ENCODE measurements at regions not wholly inside any gene's neighbourhood (a gene's known extent, or its start where the extent isn't known, plus 50 kb on each side); places are given as distances from the start of the nearest gene placed in this dataset.

- TF ChIP-seq ZNF432 (CRISPR knock-in tag; IDR thresholded peaks at IDR 0.05; ENCODE audit: borderline replicate concordance): no peak
Observed at GRCh38 chr4:75195111-75195510, 262.2 kb downstream of the PARM1 start (continued).

GRCh38 chr4:75194180-75194579 lies 261.3 kb downstream of the PARM1 start:
- no peak overlapping the region for H3K4me2 ChIP-seq (ENCODE audit: low read depth, low read length)
- in situ Hi-C loops (cut with HindIII; ENCODE audit: extremely low pct_ligation_motif_present, low pct_unique_long_range_greater_than_20kb): no loop called here
- FAIRE-seq (no peak), ATAC-seq (no peak), DNase-seq (ENCODE audit: low spot score) (no peak)
- no peak overlapping the region for H3K4me3 ChIP-seq (replicated peaks in 1 of 3; ENCODE audit: insufficient read depth in 1 of 3, low read depth in 2 of 3, low read length in 3 of 3)
- H3K27me3 ChIP-seq (ENCODE audit: control insufficient read depth in 1 of 2, insufficient read depth in 2 of 2, low read length in 2 of 2): 0 out of 5 replicates have a peak, but pooled peaks cover 0 to 2% of the 10 kb centered on the region in 2 experiments
- intact Hi-C loops (cut with micrococcal nuclease; ENCODE audit: unreplicated experiment): no loop called here
- no TSS peak for BruUV-seq (replicated peaks)
- no peaks in the 10 kb centered on the region for H4K20me1 ChIP-seq (ENCODE audit: insufficient read depth, low read length)
- no peak overlapping the region for H2AFZ ChIP-seq (ENCODE audit: low read length)
- H3K36me3 ChIP-seq (replicated peaks in 1 of 2; ENCODE audit: control insufficient read depth in 1 of 2, insufficient read depth in 2 of 2, low read length in 2 of 2): no peaks in the 10 kb centered on the region
- no peak overlapping the region for H3K9ac ChIP-seq (ENCODE audit: insufficient read depth, low read depth, low read length)
- H3K4me1 ChIP-seq (ENCODE audit: insufficient read depth, low read length): no peaks in the 10 kb centered on the region
- H3K27ac ChIP-seq (ENCODE audit: extremely low read length, insufficient read depth, low read length): no peak overlapping the region
- no peaks in the 10 kb centered on the region for H3K79me2 ChIP-seq (ENCODE audit: insufficient read depth, low read length)
- POLR2A ChIA-PET: no interaction called here
- 60% methylated on average over 4 of the region's 8 CpGs for WGBS (ENCODE audit: low lambda C conversion rate)
- no peaks in the 10 kb centered on the region for H3K9me3 ChIP-seq (ENCODE audit: low read length)
- CTCF ChIA-PET (ENCODE audit: low intra/inter-chr PET ratio, low total read pairs): no interaction called here
- TF ChIP-seq DRAP1 (CRISPR knock-in tag; IDR thresholded peaks at IDR 0.05) (no peak), IRF9 (CRISPR knock-in tag; IDR thresholded peaks at IDR 0.05; ENCODE audit: borderline replicate concordance) (no peak), USF2 (IDR thresholded peaks at IDR 0.05; ENCODE audit: low read depth, low read length) (no peak), USF2 (CRISPR knock-in tag; IDR thresholded peaks at IDR 0.05; ENCODE audit: borderline replicate concordance) (no peak), HNRNPUL1 (IDR thresholded peaks at IDR 0.05; ENCODE audit: low read depth, low read length) (no peak), ZBTB3 (CRISPR knock-in tag; IDR thresholded peaks at IDR 0.05; ENCODE audit: borderline replicate concordance, low read depth) (no peak), RXRB (CRISPR knock-in tag; IDR thresholded peaks at IDR 0.05; ENCODE audit: borderline replicate concordance) (no peak), POLR2A (IDR thresholded peaks at IDR 0.05; ENCODE audit: insufficient read depth in 1 of 2, low read depth in 2 of 2, low read length in 2 of 2) (no peak), ATF6 (CRISPR knock-in tag; conservative IDR thresholded peaks at IDR 0.05) (no peak), NFKB2 (CRISPR knock-in tag; IDR thresholded peaks at IDR 0.05; ENCODE audit: borderline replicate concordance) (no peak), HNRNPK (IDR thresholded peaks at IDR 0.05; ENCODE audit: low read depth, low read length, poor library complexity, severe bottlenecking) (no peak), ZBTB8A (CRISPR knock-in tag; IDR thresholded peaks at IDR 0.05; ENCODE audit: borderline replicate concordance, low read depth) (no peak), SMYD3 (CRISPR knock-in tag; IDR thresholded peaks at IDR 0.05) (no peak), MLX (CRISPR knock-in tag; IDR thresholded peaks at IDR 0.05) (no peak), TFDP2 (CRISPR knock-in tag; IDR thresholded peaks at IDR 0.05) (no peak), POLR2G (IDR thresholded peaks at IDR 0.05; ENCODE audit: low read depth, low read length) (no peak)
